NCI-H2227 (cell line): ENCODE measurements at regions not wholly inside any gene's neighbourhood (a gene's known extent, or its start where the extent isn't known, plus 50 kb on each side); places are given as distances from the start of the nearest gene placed in this dataset.

Experiments used
- DNase-seq: peaks from one replicate; lab custom pipeline; 2025; ENCODE audit not compliant: unreplicated experiment; lab: John Stamatoyannopoulos, UW

DNA sequence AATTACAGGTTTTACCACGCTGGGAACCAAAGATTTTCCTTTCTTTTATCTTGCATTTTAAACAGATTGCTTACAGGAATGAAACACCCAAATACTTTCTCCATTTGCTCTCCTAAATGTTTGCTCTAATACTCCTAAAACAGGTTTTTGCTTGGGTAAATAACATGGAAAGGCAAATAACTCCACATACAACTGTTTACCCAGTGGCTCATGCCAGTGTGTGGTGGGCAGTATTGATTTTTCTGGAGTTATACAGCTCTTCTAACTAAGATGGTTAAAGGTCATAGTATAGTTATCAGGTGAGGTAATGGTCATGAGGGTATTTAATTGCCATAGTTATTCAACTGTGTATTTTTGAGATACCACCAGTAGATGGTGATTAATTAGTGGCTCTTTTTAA is 61.2 kb upstream of the RAB27B start:
- DNase-seq: no peak

DNA sequence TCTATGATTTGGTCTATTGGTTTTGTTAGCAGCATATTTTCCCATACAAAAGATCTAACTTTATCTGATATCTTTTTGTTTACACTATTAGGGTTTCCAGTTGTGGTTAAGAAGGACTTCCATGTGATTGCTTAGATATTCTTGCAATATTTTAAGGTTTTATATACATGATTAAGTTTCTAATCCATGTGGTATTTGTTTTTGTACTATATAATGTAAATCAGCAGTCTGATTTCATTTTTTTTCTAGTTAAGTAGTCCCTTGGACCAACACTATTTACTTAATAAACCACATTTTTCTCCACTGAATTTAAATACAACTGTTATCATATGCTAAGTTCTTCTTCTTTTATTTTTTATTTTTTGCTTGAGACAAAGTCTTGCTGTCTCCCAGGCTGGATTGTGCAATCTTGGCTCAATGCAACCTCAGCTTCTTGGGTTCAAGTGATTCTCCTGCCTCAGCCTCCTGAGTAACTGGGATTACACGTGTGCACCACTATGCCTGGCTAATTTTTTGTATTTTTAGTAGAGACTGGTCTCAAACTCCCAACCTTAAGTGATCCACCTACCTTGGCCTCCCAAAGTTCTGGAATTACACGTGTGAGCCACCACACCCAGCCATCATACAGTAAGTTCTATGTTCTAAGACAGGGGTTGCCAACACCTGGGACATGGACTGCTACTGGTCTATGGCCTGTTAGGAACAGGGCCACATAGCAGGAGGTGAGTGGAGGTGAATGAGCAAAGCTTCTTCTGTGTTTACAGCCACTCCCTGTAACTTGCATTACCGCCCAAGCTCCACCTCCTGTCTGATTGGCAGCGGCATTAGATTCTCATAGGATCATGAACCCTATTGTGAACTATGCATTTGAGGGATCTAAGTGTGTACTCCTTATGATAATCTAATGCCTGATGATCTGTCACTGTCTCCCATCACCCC is 58.5 kb upstream of the RAB27B start:
- DNase-seq: no peak

DNA sequence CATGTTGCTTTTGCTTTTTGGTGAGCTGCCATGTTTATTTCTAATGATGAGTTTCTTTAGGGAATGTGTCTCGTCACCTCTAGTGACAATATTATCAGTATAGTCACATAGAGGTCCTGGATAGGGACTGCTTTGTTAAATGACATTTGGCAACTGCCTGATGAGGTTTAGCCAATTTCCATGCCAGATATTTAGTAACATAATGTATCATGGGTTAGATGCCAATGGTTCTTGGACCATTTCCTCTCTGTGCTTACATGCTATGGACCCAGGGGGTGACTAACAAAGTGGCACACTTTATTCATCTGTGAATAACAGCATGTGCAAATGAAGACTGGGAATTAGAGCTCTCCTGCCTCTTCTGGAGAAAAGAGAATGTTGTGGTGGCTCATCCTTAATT is 56.2 kb upstream of the RAB27B start:
- DNase-seq: no peak

DNA sequence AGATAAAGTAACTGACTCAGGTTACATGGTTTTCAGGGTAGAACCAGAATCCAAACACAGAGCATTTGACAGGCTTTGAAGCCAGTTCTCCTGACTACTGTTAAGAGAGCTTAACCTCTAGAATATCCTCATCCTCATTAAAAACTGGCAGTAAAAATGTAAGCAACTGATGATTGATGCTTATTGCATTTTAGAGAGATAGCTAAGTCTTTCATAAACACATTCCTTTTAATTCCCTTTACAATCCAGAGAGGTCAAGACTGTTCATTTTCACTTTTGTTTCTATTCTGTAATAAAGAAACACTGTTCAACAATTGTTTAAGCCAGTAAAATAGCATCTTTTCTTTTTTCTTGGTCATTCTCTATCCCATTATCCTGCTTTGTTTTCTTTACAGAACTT is 53.9 kb upstream of the RAB27B start:
- no peak for DNase-seq

DNA sequence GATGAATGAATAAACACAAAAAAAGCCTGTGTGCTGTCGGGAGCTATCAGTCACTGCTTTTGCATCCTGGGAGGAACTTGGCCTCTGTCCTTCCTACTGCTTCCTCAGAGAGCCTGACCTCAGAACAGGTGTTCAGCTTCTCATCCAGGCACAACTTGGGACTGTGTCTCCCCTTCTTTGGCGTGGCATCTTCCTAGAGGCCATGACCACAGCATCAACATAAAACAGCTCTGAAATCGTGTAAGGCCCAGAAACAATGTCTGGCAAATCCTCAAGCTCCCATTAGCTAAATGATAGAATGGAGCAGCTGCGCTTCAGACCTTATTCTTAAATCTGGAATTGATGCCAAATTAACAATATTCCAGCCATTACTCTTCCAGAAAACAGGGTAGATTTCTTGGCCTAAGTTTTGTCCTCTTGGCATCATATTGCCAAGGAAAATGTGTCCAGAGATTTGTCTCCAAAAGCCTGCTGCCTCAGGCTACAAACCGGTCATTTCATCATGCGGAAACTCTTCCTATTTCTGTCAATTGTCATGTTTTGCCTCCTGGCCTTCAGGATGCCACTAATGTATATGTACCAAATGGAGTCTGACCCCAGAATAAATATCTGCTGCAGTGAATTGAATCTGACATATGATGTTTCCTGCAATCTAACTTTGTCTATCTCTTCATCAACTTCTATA is 53.2 kb upstream of the RAB27B start:
- no peak for DNase-seq

DNA sequence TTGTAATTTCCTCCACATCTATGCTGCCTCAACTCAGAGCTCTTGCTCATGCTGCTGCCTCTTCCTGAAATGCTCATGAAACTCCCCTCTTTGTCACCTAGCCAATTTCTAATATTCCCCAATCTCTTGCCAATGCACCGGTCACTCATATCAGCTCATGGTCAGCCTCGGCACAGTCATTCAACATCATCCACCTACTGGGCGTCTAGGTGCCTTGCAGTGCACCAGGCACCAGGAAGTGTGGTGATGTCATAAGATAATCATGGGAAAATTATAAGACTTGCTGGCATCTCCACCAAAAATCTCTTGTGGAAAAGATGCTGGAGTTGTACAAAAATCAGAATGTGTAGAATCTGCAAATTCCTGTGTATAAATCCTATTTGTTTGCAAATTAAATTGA is 52.6 kb upstream of the RAB27B start:
- no peak for DNase-seq

DNA sequence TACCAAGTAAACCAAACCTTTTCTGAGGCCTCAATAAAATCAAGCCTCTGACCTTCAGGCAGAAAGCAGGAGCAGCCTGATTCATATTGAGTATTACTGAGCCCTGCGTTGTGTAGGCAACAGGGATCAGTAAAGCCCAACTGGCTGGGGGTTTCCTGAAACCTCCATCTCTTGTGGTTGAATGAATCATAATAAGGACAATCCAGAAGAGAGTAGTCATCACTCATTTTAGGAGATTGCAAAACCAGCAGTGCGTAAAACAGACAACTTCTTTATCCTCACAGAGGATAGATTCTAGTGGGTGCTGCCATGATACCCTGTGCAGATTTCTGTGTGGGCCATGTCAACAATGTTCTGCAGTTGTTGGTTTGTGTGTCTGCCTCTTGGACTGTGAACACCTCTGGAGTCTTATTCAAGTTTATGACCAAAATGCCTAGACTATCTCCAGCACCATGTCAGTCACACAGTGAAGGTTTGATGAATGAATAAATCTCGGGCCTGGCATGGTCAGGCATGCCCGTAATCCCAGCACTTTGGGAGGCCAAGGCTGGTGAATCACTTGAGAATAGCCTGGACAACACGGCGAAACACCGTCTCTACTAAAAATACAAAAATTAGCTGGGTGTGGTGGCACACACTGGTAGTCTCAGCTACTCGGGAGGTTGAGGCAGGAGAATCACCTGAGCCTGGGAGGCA is 51.8 kb upstream of the RAB27B start:
- DNase-seq: no peak

DNA sequence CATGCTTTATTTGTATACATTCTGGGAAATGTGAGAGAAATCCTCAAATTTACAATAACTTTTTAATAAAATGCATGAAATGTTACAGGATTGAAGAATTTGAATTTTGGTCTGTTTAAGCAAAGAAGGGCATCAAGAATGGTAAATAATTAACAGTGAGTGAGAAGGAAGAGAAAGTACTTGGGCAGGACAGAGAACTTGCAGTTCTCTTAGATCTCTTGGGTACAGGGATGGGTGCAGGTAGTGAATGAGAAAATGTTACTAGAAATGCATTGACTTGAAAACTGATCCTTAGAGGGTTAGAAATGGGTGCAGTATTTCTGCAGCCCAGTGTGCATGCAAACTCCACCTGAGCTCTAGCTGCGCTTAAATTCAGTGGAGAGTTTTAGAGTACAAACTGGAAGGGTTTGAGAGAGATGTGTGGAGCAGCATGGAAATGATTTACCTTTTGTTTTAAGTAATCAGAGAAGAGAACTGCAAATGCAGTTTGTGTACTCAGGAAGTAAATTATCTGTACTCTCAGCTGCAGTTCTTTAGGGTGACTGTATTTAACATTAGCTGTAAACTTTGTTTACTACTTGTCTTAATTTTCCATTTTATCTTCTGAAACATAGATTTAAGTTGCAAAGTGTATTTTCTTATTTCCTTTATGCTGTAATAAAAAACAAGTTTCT is 51.0 kb upstream of the RAB27B start:
- no peak for DNase-seq

DNA sequence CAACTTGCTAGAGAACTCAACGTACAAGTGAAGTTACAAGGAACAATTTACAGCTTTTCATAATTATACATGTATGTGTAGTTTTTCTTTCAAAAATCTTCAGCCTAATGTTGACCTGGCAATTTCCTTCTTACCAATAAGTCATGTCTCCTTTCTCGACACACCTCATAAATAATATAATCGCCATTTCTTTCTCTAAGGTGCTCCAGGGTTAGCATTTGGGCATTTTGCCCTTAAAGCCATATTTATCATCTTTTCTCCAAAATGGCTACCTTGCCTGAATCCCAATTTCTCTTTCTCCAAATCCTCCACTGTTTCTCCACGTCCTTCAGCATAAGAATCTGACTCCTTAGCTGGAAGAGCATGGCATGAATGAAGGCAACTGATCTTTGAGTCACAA is 50.3 kb upstream of the RAB27B start:
- DNase-seq: no peak
